KMS-11 (cell line): ENCODE measurements at regions not wholly inside any gene's neighbourhood (a gene's known extent, or its start where the extent isn't known, plus 50 kb on each side); places are given as distances from the start of the nearest gene placed in this dataset.

Source experiments
- H2AFZ ChIP-seq: fragments of 200-600 bp; sonication (generic); 2 replicates; pipeline ENCODE4 v1.6.1; 2016; ENCODE audit warnings: antibody characterized with exemption, mixed run types, low read depth
- H3K27ac ChIP-seq: fragments of 200-600 bp; sonication (generic); 2 replicates; pipeline ENCODE4 v1.6.1; 2016; ENCODE audit warnings: mild to moderate bottlenecking, mixed run types
- H3K27me3 ChIP-seq: fragments of 200-600 bp; sonication (generic); 2 replicates; pipeline ENCODE4 v1.6.1; 2017; ENCODE audit warnings: mild to moderate bottlenecking, low read depth, mixed run types, moderate library complexity; ENCODE audit not compliant: insufficient read depth
- H3K36me3 ChIP-seq: fragments of 200-600 bp; sonication (generic); 2 replicates; pipeline ENCODE4 v1.6.1; 2017; ENCODE audit warnings: mild to moderate bottlenecking, mixed run types; ENCODE audit not compliant: insufficient read depth
- H3K4me1 ChIP-seq: fragments of 200-600 bp; sonication (generic); 2 replicates; pipeline ENCODE4 v1.6.1; 2016; ENCODE audit warnings: mild to moderate bottlenecking, low read depth, mixed run types; ENCODE audit not compliant: poor library complexity, severe bottlenecking
- H3K4me2 ChIP-seq: fragments of 200-600 bp; sonication (generic); 2 replicates; pipeline ENCODE4 v1.7.0; 2016; ENCODE audit warnings: mild to moderate bottlenecking, mixed run types
- H3K4me3 ChIP-seq: fragments of 200-600 bp; sonication (generic); IDR thresholded peaks from 2 replicates; pipeline ENCODE4 v1.6.1; 2017; ENCODE audit warnings: low read depth, low read length, mixed read lengths; ENCODE audit not compliant: insufficient read depth
- H3K79me2 ChIP-seq: fragments of 200-600 bp; sonication (generic); 2 replicates; pipeline ENCODE4 v1.6.1; 2016; ENCODE audit warnings: low read depth, mixed run types; ENCODE audit not compliant: insufficient read depth
- H3K9ac ChIP-seq: fragments of 200-600 bp; sonication (generic); 2 replicates; pipeline ENCODE4 v1.6.1; 2016; ENCODE audit warnings: mild to moderate bottlenecking, mixed run types
- H4K20me1 ChIP-seq: fragments of 200-600 bp; sonication (generic); 2 replicates; pipeline ENCODE4 v1.6.1; 2016; ENCODE audit warnings: mild to moderate bottlenecking, mixed run types; ENCODE audit not compliant: insufficient read depth
- CTCF ChIP-seq: fragments of 200-600 bp; sonication (generic); conservative IDR thresholded peaks from 2 replicates; pipeline ENCODE4 v1.6.1; 2017; ENCODE audit warnings: low read depth, mild to moderate bottlenecking, antibody characterized with exemption, low read length, moderate library complexity, mixed read lengths

- Histone ChIP-seq H3K9ac (no peak overlapping the region), H3K79me2 (no peaks in the 10 kb centered on the region), H3K4me2 (no peak overlapping the region), H2AFZ (no peak overlapping the region), H3K27me3 (no peaks in the 10 kb centered on the region), H3K4me1 (no peaks in the 10 kb centered on the region), H3K27ac (no peak overlapping the region), H3K4me3 (no peak overlapping the region), H3K36me3 (no peaks in the 10 kb centered on the region), H4K20me1 (no peaks in the 10 kb centered on the region)
- no peak for TF ChIP-seq CTCF
These were observed 117.0 kb downstream of the EN1 start for GRCh38 chr2:118730405-118730804.

GRCh38 chr2:118729760-118730159 lies 117.7 kb downstream of the EN1 start:
- H3K27ac ChIP-seq, result no peak overlapping the region
- H3K9ac ChIP-seq, result no peak overlapping the region
- no peaks in the 10 kb centered on the region for H3K4me1 ChIP-seq
- no peaks in the 10 kb centered on the region for H3K79me2 ChIP-seq
- H3K4me3 ChIP-seq, result no peak overlapping the region
- H3K4me2 ChIP-seq, result no peak overlapping the region
- no peaks in the 10 kb centered on the region for H3K27me3 ChIP-seq
- no peak for TF ChIP-seq CTCF
- no peak overlapping the region for H2AFZ ChIP-seq
- no peaks in the 10 kb centered on the region for H3K36me3 ChIP-seq
- no peaks in the 10 kb centered on the region for H4K20me1 ChIP-seq

- H3K27me3 ChIP-seq, result no peaks in the 10 kb centered on the region
- H4K20me1 ChIP-seq, result no peaks in the 10 kb centered on the region
- no peak overlapping the region for H3K4me3 ChIP-seq
- no peak overlapping the region for H2AFZ ChIP-seq
- TF ChIP-seq CTCF, result no peak
- no peaks in the 10 kb centered on the region for H3K36me3 ChIP-seq
- H3K79me2 ChIP-seq, result no peaks in the 10 kb centered on the region
- no peak overlapping the region for H3K9ac ChIP-seq
- H3K4me2 ChIP-seq, result no peak overlapping the region
- no peak overlapping the region for H3K27ac ChIP-seq
- H3K4me1 ChIP-seq, result no peaks in the 10 kb centered on the region
These were observed 118.5 kb downstream of the EN1 start for GRCh38 chr2:118728984-118729383.

GRCh38 chr2:118726821-118727220 lies 120.6 kb downstream of the EN1 start:
- Histone ChIP-seq H3K27me3 (no peaks in the 10 kb centered on the region), H3K4me3 (no peak overlapping the region), H3K4me1 (no peaks in the 10 kb centered on the region), H2AFZ (no peak overlapping the region), H3K4me2 (no peak overlapping the region), H4K20me1 (no peaks in the 10 kb centered on the region), H3K36me3 (no peaks in the 10 kb centered on the region), H3K27ac (no peak overlapping the region), H3K9ac (no peak overlapping the region), H3K79me2 (no peaks in the 10 kb centered on the region)
- no peak for TF ChIP-seq CTCF

GRCh38 chr2:118723394-118723793 lies 124.1 kb downstream of the EN1 start:
- Histone ChIP-seq H2AFZ (no peak overlapping the region), H3K79me2 (no peaks in the 10 kb centered on the region), H3K9ac (no peak overlapping the region), H3K27ac (no peak overlapping the region), H3K36me3 (no peaks in the 10 kb centered on the region), H3K4me3 (no peak overlapping the region), H3K4me2 (no peak overlapping the region), H4K20me1 (no peaks in the 10 kb centered on the region), H3K4me1 (no peaks in the 10 kb centered on the region), H3K27me3 (no peaks in the 10 kb centered on the region)
- TF ChIP-seq CTCF, result no peak
